Loucy (cell line): ENCODE measurements at regions not wholly inside any gene's neighbourhood (a gene's known extent, or its start where the extent isn't known, plus 50 kb on each side); places are given as distances from the start of the nearest gene placed in this dataset.

ENCODE experiments used
- CTCF ChIP-seq: fragments of 200-600 bp; sonication (generic); conservative IDR thresholded peaks from 2 replicates; pipeline ENCODE4 v1.5.1; 2014; ENCODE audit warnings: mild to moderate bottlenecking, antibody characterized with exemption, low read length
- EZH2phosphoT487 ChIP-seq: fragments of 200-600 bp; IDR thresholded peaks from 2 replicates; pipeline ENCODE4 v1.6.1; 2018; ENCODE audit warnings: antibody characterized with exemption, mild to moderate bottlenecking, moderate library complexity, borderline replicate concordance

GRCh38 chr18:51921862-51922261 lies 418.1 kb upstream of the DCC start:
- TF ChIP-seq CTCF (no peak), EZH2phosphoT487 (no peak)
